ENCODE measurements at regions not wholly inside any gene's neighbourhood (a gene's known extent, or its start where the extent isn't known, plus 50 kb on each side); places are given as distances from the start of the nearest gene placed in this dataset.

GRCh38 chr11:28481616-28482480 lies 373.7 kb downstream of the METTL15 start:
- TF ChIP-seq EZH2phosphoT487 (IDR thresholded peaks at IDR 0.05; ENCODE audit: borderline replicate concordance, low read length) (no peak), CTCF (IDR thresholded peaks at IDR 0.05; ENCODE audit: low read depth, low read length, poor library complexity, severe bottlenecking) (no peak)
- H3K27ac ChIP-seq (ENCODE audit: low read depth, low read length), result no peak overlapping the region
- no peaks in the 10 kb centered on the region for H3K79me2 ChIP-seq (ENCODE audit: control insufficient read depth, low read length)
- no peaks in the 10 kb centered on the region for H3K9me2 ChIP-seq (replicated peaks; ENCODE audit: control insufficient read depth, low read length)
- H3K4me3 ChIP-seq (ENCODE audit: low read length), result no peak overlapping the region
- H3K27me3 ChIP-seq (ENCODE audit: control insufficient read depth, low read length), result no peaks in the 10 kb centered on the region
- H3F3A ChIP-seq (ENCODE audit: control insufficient read depth, insufficient read depth), result no peaks in the 10 kb centered on the region
- no peaks in the 10 kb centered on the region for H3K4me1 ChIP-seq (ENCODE audit: control insufficient read depth, low read length)
- no peak overlapping the region for H3K4me2 ChIP-seq (ENCODE audit: low read length)
- H4K20me1 ChIP-seq (ENCODE audit: control insufficient read depth, insufficient read depth, low read depth, low read length), result no peaks in the 10 kb centered on the region
- H3K9me3 ChIP-seq (ENCODE audit: control insufficient read depth, insufficient read depth, low read length), result no peaks in the 10 kb centered on the region
- no peaks in the 10 kb centered on the region for H3K36me3 ChIP-seq (ENCODE audit: control insufficient read depth, low read length)

GRCh38 chr11:28480406-28480805 lies 372.2 kb downstream of the METTL15 start:
- TF ChIP-seq EZH2phosphoT487 (IDR thresholded peaks at IDR 0.05; ENCODE audit: borderline replicate concordance, low read length), result no peak
- TF ChIP-seq CTCF (IDR thresholded peaks at IDR 0.05; ENCODE audit: low read depth, low read length, poor library complexity, severe bottlenecking), result no peak

GRCh38 chr11:28476864-28477263 lies 368.7 kb downstream of the METTL15 start:
- H3K4me3 ChIP-seq (ENCODE audit: low read length), result no peak overlapping the region
- H3K9me2 ChIP-seq (replicated peaks; ENCODE audit: control insufficient read depth, low read length), result no peaks in the 10 kb centered on the region
- no peaks in the 10 kb centered on the region for H3K4me1 ChIP-seq (ENCODE audit: control insufficient read depth, low read length)
- no peaks in the 10 kb centered on the region for H4K20me1 ChIP-seq (ENCODE audit: control insufficient read depth, insufficient read depth, low read depth, low read length)
- H3K9me3 ChIP-seq (ENCODE audit: control insufficient read depth, insufficient read depth, low read length), result no peaks in the 10 kb centered on the region
- no peaks in the 10 kb centered on the region for H3F3A ChIP-seq (ENCODE audit: control insufficient read depth, insufficient read depth)
- H3K79me2 ChIP-seq (ENCODE audit: control insufficient read depth, low read length), result no peaks in the 10 kb centered on the region
- H3K27ac ChIP-seq (ENCODE audit: low read depth, low read length), result no peak overlapping the region
- H3K36me3 ChIP-seq (ENCODE audit: control insufficient read depth, low read length), result no peaks in the 10 kb centered on the region
- no peak overlapping the region for H3K4me2 ChIP-seq (ENCODE audit: low read length)
- TF ChIP-seq CTCF (IDR thresholded peaks at IDR 0.05; ENCODE audit: low read depth, low read length, poor library complexity, severe bottlenecking) (no peak), EZH2phosphoT487 (IDR thresholded peaks at IDR 0.05; ENCODE audit: borderline replicate concordance, low read length) (no peak)
- H3K27me3 ChIP-seq (ENCODE audit: control insufficient read depth, low read length), result no peaks in the 10 kb centered on the region

More at GRCh38 chr11:28480406-28480805, 372.2 kb downstream of the METTL15 start:
- Histone ChIP-seq H3K9me2 (replicated peaks; ENCODE audit: control insufficient read depth, low read length) (no peaks in the 10 kb centered on the region), H3K4me3 (ENCODE audit: low read length) (no peak overlapping the region), H3K27ac (ENCODE audit: low read depth, low read length) (no peak overlapping the region), H3K79me2 (ENCODE audit: control insufficient read depth, low read length) (no peaks in the 10 kb centered on the region), H3K9me3 (ENCODE audit: control insufficient read depth, insufficient read depth, low read length) (no peaks in the 10 kb centered on the region), H3K4me1 (ENCODE audit: control insufficient read depth, low read length) (no peaks in the 10 kb centered on the region), H3K36me3 (ENCODE audit: control insufficient read depth, low read length) (no peaks in the 10 kb centered on the region), H4K20me1 (ENCODE audit: control insufficient read depth, insufficient read depth, low read depth, low read length) (no peaks in the 10 kb centered on the region), H3K4me2 (ENCODE audit: low read length) (no peak overlapping the region), H3F3A (ENCODE audit: control insufficient read depth, insufficient read depth) (no peaks in the 10 kb centered on the region), H3K27me3 (ENCODE audit: control insufficient read depth, low read length) (no peaks in the 10 kb centered on the region)

Measured in DOHH2 (cell line).